Dermis blood vessel endothelial cell (primary cell): ENCODE measurements at regions not wholly inside any gene's neighbourhood (a gene's known extent, or its start where the extent isn't known, plus 50 kb on each side); places are given as distances from the start of the nearest gene placed in this dataset.
"Not testable (repeated sequence)": the region's sequence is repeated elsewhere in the genome, so short reads cannot be mapped to it uniquely, and the experiment has no call there.

Experiments
- DNase-seq: peaks from one replicate; pipeline ENCODE4 v3.0.0; 2010

DNA sequence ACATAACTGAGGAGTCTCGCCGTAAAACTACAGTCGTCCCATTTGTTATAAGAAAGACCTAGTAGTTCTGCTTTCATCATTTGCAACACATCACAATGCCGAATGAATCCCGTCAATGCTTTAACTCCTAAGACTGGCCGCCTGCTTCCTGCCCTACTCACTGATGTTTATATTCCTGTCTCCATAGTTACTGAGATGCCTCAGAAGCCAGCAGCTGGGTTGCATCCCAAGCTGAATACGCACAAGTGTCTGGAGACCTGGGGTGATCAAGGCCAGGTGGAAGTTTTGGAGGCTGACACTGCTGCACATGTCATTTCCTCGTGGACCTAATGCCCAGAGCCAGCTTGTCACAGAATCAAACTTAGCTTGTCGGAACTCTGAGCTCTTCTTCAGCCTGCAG lies 95.2 kb upstream of the UBE2E1 start:
- peak; percentile 57 for DNase-seq

DNA sequence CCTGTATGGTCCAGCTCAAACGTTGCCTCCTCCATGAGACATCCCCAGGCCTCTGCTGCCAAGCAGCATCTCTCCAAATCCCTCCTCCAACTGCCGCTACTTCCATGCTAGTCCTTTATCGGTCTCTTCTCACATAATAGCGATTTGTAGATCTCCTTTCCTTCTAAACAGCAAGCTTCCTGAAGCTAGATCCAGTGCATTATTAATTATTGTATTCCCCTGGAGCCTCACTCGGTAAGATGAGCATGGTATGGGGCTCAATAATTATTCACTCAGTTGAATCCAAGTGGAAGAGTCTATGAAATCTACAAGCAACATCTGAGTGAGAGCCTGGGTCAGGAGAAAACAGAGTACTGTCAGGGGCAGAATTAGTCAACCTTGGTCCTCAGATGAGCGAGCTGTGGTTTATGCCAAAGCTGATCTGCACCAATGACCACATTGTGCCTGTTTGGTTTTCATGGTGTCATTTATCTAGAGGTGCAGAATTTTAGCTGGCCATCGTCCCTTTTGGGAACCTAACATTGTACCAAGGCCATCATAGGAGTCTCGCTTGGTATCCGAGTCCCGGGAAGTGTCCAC lies 93.8 kb upstream of the UBE2E1 start:
- DNase-seq = no peak

DNA sequence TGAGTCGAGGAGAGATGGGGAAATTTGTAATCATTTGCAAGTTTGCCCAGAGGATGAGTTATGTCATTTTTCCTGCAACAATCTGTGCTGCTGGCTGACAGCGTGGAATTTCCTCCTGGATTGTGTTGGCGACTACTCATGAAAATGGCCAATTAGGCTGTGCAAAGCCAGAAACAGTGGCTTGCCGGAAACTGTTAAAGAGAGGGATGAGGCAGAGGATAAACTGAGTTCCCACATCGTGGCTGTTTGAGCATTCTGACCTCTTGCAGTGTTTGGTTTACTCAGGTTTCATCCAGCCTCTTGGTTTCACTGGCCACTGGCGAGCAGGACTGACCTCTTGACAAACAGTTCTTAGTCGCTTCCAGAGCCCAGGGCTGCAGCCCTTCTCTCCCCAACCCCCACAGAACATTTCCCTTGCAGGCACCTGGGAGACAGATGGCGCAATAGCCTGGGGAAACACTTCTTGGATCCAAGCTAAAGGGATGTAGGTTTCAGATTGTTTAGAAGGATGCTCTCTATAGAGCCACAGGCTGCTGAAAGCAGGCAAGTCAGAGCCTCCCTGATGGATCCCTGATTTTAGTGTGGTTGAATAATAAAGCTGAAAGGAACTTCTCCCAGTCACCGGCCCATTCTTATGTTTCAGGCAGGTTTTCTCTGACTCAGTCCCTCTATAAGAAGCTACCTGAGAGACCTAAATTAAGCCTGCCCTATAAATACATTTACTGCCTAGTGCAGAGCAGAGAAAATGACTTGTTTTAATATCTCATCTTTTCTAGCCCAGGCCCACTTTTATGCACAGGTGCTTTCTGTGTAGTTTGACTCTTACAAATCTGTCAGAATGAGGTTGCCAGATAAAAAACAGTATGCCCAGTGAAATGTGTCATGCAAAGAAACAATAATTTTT lies 92.8 kb upstream of the UBE2E1 start:
- DNase-seq = peak; percentile 83

DNA sequence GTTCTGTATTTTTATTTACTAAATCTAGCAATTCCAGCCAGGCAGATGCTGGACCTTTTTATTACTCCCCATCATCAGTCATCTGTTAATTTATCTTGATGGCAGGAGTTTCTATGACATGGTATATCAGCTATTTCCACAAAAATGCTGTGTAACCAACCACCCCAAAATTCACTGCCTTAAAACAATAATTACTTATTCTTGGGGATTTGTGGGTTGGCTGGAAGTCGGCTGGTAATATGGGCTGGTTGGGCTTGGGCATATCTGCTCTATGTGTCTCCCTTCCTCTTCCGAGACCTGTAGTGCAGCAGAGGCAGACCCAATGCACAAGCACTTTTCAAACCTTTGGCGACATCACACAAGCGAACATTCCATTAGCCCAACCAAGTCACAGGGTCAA lies 92.1 kb upstream of the UBE2E1 start:
- DNase-seq = no peak

DNA sequence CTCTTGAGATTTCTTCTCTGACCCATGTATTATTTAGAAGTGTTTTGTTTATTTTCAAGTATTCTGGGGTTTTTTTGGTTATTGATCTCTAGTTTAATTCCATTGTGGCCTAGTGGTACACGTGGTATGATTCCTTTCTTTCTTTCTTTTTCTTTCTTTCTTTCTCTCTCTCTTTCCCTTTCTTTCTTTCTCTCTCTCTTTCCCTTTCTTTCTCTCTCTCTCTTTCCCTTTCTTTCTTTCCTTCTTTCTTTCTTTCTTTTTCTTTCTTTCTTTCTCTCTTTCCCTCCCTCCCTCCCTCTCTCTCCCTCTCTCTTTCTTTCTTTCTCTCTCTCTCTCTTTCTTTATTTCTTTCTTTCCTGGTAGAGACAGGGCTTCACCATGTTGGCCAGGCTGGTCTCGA lies 85.7 kb upstream of the UBE2E1 start:
- DNase-seq = no peak

DNA sequence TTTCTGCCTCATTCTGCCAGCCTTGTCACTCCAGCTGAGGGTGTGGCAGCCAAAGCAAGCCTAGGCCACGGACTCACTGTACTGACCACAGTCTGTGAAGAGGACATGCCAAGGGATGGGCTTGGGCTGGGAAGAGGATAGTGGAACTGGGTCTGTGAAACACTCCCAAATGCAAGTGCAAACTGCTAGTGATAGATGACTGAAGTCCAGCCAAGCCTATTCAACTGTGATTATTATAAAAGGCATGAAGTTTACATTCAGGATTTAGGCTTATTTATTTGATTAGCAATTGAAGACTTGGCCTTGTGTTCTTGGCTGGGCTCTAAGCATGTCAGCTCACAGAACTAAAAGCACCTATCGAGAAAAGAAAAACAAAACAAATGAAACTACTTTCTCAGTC lies 84.9 kb upstream of the UBE2E1 start:
- no peak for DNase-seq

DNA sequence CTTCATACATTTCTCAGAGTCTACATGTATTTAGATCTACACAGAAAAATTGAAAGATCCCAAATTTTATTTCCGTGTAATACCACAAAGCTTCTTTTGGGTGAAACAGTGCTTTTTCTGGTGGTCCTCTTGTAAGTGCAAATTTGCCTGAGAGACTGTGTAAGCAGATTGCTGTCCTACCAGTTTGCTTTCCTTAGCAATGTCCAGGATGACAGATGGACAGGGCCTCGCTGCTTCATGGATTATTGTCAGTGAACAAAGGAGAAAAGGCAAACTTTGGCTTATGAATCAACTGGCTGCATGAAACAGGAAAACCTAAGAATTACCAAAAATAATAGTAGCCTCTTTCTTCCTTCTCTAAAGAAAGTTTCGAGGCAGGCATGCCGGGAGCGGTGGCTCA lies 82.6 kb upstream of the UBE2E1 start:
- no peak for DNase-seq

DNA sequence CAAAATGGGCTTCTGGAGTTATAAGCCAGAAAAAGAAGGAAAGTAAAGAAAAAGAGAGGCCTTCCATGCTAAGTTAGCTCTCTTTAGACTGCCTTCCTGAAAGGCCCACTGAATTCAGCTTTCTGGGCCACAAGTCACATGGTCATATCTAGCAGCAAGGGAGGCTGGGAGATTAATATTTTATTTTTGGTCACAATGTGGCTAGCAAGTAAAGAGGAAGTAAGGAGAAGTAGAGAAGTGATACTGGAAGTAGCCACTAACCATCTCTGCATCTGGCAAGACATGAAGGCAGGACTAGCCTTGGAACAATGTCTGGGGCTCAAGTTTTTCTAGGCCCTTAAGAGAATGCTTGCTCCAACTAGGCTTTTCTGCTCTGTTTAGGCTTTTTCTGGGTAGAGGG lies 81.8 kb upstream of the UBE2E1 start:
- no peak for DNase-seq

DNA sequence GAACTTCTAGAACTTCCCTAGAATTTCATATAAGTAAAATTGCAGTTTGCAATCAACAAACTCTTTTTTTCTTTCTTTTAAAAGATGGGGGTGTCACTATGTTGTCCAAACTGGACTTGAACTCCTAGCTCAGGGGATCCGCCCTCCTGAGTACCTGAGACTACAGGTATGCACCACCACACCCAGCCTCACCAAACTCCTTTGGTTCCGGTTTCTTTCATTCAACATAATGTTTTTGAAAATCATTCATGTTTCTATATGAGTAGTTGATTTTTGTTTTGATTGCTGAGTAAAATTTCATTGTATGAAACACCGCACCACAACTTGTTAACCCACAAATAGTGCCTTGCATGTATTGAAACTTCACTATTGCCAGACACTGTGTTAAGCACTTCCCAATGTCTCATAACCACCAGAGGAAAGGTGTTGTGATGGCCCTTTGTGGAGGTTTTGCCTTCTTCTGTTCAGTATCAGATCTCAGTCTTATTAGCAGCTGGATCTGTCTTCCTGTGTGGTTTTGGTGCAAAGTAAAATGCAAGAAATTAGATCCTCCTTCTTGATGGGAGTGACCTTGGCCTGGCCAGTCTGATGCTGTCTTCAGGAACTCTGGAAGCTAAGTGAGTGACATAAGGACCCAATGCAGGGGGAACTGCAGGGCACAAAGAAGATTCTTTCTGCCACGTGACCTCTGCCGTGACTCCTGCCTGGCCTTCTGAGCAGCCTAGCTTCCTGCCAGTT lies 78.8 kb upstream of the UBE2E1 start:
- DNase-seq = no peak

DNA sequence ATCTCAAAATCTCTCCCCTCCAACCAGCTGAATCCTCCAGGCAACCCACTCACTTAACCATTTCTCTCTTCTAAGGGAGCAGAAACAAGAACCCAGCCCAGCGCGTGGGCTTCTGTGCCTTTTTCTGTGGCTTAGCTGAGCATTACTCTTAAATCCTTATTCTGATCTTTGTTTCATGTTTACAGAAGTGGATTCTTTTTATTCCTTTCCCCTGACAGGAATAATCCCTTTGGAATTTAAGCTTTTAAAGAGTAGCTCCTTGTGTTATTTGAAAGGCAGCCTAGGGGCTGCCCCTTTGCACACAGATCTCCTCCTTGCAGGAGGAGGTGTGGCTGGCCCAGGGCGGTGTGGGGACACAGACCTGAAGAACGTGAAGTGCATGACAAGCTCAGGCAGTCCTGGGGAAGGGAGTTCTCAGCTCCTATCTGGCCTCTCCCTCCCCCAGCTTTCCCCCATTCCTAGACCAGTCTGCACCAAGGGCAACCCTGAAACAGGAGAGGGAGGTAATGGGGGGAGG lies 77.1 kb upstream of the UBE2E1 start:
- DNase-seq = no peak

DNA sequence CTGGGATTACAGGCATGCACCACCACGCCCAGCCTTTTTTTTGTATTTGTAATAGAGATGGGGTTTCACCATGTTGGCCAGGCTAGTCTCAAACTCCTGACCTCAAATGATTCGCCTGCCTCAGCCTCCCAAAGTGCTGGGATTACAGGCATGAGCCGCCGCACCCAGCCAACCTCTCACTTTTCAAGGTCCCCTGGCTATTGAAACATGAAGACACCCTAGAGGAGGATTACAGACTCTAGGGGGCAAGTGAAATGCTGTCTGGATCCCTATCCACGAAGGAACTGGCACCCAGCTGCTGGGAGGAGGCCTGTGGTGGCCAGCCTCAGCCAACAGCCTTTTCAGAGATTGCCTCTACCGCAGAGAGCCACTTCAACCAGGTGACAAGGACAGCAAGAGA lies 76.4 kb upstream of the UBE2E1 start:
- DNase-seq = not testable (repeated sequence)

DNA sequence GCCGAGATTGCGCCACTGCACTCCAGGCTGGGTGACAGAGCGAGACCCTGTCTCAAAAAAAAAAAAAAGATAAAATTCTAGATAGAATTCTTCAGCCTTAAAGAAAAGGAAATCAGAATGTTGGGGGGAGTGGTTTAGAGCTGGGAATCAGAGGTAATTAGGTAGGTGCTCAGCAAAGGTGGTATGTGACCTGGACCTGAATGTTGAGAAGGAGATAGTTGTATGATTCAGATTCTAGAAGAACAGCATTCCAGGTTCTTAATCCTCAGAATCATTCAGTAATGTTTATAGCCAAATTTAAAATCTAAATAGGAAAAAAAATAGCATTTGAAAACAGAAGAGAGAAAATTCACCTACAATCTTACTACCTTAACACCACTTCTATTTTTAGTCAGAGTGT lies 71.3 kb upstream of the UBE2E1 start:
- no peak for DNase-seq

DNA sequence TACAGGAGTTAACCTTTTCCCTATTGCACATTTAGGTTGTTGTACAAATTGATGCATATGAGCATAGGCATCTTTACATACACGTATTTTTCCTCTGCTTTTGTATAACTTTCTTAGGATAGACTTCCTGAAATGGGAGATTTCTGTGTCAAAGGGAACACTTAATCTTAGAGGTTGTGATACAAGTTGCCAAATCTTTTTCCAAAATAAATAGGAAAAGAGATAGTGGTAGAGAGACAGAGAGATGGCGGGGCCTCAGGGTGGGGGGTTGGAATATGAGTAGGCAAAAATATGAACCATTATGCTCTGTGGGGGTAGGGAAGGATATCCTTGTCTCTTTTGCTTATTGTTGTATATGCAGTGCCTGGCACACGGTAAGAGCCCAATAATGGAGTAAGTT lies 70.7 kb upstream of the UBE2E1 start:
- DNase-seq = peak; percentile 17

DNA sequence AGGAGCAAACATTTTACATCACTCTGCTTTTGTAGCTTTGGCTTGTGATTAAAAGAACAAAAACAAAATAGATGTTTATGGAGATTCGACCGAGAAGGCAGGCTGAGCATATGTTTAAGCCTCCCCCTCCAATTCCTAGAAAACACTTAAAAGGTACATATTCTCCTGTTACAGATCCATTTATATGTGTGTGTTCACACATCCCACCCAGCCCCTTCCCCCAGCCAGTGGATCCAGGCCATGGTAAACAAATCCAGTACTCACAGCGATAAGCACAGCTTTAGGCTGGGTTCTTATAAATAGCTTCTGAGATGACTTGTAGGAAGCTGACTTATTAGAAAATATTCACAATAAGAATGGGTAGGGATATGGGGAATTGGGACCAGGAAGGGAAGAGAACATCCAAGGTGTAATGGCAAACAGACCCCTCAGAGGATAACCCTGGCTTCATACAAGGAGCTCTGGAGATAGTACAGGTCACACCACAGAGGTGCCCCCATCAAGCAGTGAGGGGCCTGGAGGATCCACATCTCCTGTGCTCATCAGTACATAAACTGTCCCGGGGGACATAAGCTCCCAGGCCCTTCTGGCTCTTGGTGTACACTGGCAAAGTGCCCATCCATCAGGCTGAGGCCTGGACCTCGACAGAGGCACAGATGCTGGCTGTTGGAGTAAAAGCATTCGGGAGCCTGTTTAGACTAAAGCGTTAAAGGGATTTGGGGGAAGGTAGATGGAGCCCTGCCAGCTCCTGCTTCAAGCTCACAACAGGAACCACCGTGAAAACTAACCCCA lies 70.0 kb upstream of the UBE2E1 start:
- peak; percentile 45 for DNase-seq

DNA sequence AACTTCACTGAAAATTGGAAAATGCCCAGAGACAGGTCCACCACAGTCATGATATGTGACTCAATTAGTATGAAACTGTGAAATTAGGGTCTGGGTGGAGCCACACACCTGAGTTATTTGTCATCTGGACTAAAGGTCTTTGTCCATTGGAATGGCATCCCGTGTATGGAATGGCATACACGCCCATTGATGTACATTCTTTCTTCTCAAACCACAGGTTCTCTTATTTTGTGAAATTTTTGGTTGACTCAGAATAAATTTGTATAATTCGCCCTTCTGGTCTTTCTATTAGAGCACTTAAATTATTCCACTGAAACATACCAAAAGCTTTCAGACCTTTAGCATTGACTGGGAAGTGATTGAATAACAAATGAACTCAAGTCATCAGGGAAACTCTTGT lies 66.8 kb upstream of the UBE2E1 start:
- no peak for DNase-seq

DNA sequence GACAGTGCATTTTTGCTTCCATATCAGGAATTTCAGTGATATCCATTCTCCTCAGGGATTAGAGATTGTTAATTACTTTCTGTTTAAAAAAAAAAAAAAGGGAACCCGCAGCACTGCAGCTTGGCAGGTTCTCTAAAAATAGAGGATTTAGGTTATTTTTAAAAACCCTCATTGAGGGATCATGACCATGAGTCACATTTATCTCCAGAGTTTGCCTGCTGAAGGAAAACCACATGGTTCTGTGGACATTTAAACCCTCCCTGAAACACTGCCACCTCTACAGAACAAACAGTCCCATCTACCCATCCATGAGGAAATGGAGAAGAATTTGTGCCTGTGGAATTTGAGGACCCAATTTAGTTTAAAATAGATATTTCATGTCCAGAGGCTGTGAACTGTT lies 66.2 kb upstream of the UBE2E1 start:
- DNase-seq = peak; percentile 43

DNA sequence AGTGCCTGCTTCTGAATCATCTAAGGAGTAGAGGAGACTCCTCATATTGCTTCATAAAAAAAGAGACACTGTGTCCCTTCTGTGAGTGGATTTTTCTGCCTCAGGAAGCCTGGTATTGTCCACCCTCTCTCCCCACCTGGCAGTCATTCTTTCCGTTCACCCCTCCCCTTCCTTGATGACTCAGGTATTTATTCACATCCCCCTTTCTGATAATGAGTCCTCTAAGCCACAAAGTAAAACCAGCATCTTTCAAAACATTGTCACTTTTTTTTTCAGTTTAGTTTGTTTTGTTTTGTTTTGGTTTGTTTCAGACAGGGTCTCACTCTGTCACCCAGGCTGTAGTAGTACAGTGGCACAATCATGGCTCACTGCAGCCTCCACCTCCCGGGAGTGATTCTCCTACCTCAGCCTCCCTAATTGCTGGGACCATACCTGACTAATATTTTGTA lies 65.2 kb upstream of the UBE2E1 start:
- peak; percentile 84 for DNase-seq

DNA sequence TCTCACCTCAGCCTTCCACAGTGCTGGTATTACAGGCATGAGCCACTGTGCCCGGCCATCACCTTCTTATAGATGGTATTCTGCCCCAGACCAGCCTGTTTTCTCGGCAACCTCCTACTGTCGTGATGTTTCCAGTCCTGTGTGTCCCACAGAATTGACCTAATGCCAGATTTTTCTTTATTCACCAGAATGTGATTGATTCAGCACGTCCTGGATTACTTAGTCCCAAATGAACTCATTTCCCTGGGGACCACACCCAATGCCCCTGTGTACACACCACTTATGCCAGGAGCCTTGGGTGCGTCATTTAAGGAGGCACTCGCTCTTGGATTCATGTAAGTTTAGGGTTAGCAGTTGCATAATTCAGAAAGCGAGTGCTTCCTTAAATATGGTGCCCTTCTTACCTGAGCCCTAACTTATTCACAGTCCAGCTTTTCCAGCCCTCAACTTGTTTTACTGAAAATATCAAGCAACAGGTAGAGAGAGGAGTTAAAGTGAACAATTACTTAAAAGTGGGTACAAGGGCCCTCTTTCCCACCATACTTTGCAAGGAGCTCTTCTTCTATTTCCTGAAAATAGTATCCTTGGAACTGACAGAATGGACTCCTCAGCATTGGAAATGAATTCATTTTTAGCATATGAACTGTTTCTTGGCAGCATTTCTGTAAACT lies 64.6 kb upstream of the UBE2E1 start:
- peak; percentile 63 for DNase-seq

DNA sequence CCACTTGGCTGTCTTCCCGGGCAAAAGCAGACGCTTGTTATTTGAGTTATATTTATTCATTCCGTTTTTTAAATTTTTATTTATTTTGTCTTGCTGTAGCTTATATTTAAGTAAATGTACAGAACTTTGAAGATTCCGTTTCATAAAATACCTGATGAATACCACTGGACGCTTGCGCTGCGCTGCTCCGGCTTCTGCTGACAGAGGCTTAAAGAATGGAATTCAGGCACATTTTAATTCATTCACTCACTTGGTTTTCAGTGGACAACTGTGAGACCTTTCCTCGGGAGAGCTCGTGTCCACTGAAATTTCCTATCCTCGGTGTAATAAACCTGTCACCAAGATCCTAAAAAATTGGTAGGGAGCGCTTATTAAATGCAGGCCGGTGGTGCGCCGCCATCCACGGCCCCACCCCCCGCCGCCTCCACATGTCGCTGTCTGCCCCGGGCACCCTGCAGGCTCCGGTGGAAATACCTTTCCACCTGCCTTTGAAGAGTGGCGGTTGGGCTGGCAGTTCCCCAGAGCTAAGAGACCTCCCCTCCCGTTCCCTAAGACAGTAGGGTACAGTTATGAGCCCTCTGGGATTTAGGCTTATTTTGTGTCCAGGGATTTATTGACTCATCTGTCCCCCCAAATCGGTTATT lies 62.5 kb upstream of the UBE2E1 start:
- DNase-seq = no peak

DNA sequence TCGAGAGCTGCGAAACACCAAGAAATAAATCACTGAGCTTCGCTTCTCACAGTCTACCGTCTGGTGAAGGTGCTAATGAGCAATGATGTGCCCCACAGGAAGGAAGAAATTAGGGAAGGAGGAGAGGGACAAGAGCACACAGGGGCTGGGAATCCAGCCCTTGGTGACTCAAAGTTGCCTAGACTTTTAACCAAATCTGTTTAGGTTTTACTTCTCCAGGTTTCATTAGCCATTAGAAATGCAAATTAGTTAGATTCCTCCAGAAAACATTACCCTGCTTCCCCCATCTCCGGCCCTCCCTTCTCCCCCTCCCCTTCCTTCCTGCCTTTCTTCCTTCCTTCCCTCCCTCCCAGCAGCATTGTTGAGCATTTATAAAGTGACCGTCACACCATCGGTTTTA lies 59.3 kb upstream of the UBE2E1 start:
- DNase-seq = peak; percentile 24

DNA sequence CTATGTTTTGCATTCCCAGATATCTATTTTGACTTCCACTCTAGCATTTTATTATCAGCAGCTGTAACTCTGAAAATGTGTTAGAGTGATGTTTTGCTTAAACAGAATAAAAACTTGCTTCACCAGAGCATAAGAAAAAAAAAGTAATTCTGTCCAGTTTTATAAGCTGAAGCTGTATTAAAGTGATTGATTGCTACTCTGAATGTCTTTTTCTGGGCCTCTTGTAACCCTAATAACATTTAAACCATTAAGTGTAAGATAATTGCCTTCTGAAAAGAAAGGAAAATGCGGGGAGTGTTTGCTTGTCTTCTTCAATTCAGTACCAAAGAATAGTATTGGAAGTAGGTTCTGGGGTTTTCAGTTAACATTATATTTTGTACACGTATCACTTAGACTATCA lies 57.9 kb upstream of the UBE2E1 start:
- no peak for DNase-seq
